ENCODE measurements at regions not wholly inside any gene's neighbourhood (a gene's known extent, or its start where the extent isn't known, plus 50 kb on each side); places are given as distances from the start of the nearest gene placed in this dataset.

GRCh38 chr11:92642177-92642931 is 327.1 kb upstream of the MTNR1B start:
- Mint-ChIP-seq H3K9me3 (no peaks in the 10 kb centered on the region), H3K27me3 (ENCODE audit: insufficient read depth, low read depth, poor library complexity) (no peaks in the 10 kb centered on the region), H3K27ac (no peak overlapping the region), H3K36me3 (ENCODE audit: low read depth) (no peaks in the 10 kb centered on the region), H3K4me1 (no peaks in the 10 kb centered on the region), H3K4me3 (no peak overlapping the region)
- peaks cover 1% of the 10 kb centered on the region; the same call in 1 of the 2 replicates for H4K20me1 ChIP-seq (replicated peaks; ENCODE audit: insufficient read depth)
- no peaks in the 10 kb centered on the region for H3K4me1 ChIP-seq (ENCODE audit: insufficient read depth)
- H3K36me3 ChIP-seq (ENCODE audit: insufficient read depth): no peaks in the 10 kb centered on the region
- H3K27me3 ChIP-seq (ENCODE audit: insufficient read depth): no peaks in the 10 kb centered on the region
- no peak overlapping the region for H2AFZ ChIP-seq
- no peaks in the 10 kb centered on the region for H3F3A ChIP-seq (replicated peaks; ENCODE audit: low read depth)
- peaks cover 13% of the 10 kb centered on the region for H3K9me2 ChIP-seq (ENCODE audit: insufficient read depth)
- no peak overlapping the region for H3K27ac ChIP-seq (ENCODE audit: low read depth)
- H3K79me2 ChIP-seq (replicated peaks; ENCODE audit: insufficient read depth): no peaks in the 10 kb centered on the region
- no peak for TF ChIP-seq STAT1 (IDR thresholded peaks at IDR 0.05; ENCODE audit: unreplicated experiment)
- TF ChIP-seq ZNF331 (CRISPR knock-in tag; IDR thresholded peaks at IDR 0.05; ENCODE audit: low read depth): no peak
- no peak for TF ChIP-seq POLR2AphosphoS5 (IDR thresholded peaks at IDR 0.05; ENCODE audit: low read depth)
- TF ChIP-seq ZNF114 (CRISPR knock-in tag; IDR thresholded peaks at IDR 0.05): no peak
- TF ChIP-seq, protein P1, sequence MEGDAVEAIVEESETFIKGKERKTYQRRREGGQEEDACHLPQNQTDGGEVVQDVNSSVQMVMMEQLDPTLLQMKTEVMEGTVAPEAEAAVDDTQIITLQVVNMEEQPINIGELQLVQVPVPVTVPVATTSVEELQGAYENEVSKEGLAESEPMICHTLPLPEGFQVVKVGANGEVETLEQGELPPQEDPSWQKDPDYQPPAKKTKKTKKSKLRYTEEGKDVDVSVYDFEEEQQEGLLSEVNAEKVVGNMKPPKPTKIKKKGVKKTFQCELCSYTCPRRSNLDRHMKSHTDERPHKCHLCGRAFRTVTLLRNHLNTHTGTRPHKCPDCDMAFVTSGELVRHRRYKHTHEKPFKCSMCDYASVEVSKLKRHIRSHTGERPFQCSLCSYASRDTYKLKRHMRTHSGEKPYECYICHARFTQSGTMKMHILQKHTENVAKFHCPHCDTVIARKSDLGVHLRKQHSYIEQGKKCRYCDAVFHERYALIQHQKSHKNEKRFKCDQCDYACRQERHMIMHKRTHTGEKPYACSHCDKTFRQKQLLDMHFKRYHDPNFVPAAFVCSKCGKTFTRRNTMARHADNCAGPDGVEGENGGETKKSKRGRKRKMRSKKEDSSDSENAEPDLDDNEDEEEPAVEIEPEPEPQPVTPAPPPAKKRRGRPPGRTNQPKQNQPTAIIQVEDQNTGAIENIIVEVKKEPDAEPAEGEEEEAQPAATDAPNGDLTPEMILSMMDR (conservative IDR thresholded peaks at IDR 0.05; ENCODE audit: low read depth in 2 of 2): no peak
- TF ChIP-seq, protein P2, sequence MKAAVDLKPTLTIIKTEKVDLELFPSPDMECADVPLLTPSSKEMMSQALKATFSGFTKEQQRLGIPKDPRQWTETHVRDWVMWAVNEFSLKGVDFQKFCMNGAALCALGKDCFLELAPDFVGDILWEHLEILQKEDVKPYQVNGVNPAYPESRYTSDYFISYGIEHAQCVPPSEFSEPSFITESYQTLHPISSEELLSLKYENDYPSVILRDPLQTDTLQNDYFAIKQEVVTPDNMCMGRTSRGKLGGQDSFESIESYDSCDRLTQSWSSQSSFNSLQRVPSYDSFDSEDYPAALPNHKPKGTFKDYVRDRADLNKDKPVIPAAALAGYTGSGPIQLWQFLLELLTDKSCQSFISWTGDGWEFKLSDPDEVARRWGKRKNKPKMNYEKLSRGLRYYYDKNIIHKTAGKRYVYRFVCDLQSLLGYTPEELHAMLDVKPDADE (IDR thresholded peaks at IDR 0.05): no peak
- TF ChIP-seq JUNB (IDR thresholded peaks at IDR 0.05; ENCODE audit: unreplicated experiment): no peak
- TF ChIP-seq, protein P3, sequence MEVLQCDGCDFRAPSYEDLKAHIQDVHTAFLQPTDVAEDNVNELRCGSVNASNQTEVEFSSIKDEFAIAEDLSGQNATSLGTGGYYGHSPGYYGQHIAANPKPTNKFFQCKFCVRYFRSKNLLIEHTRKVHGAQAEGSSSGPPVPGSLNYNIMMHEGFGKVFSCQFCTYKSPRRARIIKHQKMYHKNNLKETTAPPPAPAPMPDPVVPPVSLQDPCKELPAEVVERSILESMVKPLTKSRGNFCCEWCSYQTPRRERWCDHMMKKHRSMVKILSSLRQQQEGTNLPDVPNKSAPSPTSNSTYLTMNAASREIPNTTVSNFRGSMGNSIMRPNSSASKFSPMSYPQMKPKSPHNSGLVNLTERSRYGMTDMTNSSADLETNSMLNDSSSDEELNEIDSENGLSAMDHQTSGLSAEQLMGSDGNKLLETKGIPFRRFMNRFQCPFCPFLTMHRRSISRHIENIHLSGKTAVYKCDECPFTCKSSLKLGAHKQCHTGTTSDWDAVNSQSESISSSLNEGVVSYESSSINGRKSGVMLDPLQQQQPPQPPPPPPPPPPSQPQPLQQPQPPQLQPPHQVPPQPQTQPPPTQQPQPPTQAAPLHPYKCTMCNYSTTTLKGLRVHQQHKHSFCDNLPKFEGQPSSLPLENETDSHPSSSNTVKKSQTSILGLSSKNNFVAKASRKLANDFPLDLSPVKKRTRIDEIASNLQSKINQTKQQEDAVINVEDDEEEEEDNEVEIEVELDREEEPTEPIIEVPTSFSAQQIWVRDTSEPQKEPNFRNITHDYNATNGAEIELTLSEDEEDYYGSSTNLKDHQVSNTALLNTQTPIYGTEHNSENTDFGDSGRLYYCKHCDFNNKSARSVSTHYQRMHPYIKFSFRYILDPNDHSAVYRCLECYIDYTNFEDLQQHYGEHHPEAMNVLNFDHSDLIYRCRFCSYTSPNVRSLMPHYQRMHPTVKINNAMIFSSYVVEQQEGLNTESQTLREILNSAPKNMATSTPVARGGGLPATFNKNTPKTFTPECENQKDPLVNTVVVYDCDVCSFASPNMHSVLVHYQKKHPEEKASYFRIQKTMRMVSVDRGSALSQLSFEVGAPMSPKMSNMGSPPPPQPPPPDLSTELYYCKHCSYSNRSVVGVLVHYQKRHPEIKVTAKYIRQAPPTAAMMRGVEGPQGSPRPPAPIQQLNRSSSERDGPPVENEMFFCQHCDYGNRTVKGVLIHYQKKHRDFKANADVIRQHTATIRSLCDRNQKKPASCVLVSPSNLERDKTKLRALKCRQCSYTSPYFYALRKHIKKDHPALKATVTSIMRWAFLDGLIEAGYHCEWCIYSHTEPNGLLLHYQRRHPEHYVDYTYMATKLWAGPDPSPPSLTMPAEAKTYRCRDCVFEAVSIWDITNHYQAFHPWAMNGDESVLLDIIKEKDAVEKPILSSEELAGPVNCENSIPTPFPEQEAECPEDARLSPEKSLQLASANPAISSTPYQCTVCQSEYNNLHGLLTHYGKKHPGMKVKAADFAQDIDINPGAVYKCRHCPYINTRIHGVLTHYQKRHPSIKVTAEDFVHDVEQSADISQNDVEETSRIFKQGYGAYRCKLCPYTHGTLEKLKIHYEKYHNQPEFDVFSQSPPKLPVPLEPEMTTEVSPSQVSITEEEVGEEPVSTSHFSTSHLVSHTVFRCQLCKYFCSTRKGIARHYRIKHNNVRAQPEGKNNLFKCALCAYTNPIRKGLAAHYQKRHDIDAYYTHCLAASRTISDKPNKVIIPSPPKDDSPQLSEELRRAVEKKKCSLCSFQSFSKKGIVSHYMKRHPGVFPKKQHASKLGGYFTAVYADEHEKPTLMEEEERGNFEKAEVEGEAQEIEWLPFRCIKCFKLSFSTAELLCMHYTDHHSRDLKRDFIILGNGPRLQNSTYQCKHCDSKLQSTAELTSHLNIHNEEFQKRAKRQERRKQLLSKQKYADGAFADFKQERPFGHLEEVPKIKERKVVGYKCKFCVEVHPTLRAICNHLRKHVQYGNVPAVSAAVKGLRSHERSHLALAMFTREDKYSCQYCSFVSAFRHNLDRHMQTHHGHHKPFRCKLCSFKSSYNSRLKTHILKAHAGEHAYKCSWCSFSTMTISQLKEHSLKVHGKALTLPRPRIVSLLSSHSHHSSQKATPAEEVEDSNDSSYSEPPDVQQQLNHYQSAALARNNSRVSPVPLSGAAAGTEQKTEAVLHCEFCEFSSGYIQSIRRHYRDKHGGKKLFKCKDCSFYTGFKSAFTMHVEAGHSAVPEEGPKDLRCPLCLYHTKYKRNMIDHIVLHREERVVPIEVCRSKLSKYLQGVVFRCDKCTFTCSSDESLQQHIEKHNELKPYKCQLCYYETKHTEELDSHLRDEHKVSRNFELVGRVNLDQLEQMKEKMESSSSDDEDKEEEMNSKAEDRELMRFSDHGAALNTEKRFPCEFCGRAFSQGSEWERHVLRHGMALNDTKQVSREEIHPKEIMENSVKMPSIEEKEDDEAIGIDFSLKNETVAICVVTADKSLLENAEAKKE (CRISPR knock-in tag; IDR thresholded peaks at IDR 0.05): no peak
- TF ChIP-seq, protein P4, sequence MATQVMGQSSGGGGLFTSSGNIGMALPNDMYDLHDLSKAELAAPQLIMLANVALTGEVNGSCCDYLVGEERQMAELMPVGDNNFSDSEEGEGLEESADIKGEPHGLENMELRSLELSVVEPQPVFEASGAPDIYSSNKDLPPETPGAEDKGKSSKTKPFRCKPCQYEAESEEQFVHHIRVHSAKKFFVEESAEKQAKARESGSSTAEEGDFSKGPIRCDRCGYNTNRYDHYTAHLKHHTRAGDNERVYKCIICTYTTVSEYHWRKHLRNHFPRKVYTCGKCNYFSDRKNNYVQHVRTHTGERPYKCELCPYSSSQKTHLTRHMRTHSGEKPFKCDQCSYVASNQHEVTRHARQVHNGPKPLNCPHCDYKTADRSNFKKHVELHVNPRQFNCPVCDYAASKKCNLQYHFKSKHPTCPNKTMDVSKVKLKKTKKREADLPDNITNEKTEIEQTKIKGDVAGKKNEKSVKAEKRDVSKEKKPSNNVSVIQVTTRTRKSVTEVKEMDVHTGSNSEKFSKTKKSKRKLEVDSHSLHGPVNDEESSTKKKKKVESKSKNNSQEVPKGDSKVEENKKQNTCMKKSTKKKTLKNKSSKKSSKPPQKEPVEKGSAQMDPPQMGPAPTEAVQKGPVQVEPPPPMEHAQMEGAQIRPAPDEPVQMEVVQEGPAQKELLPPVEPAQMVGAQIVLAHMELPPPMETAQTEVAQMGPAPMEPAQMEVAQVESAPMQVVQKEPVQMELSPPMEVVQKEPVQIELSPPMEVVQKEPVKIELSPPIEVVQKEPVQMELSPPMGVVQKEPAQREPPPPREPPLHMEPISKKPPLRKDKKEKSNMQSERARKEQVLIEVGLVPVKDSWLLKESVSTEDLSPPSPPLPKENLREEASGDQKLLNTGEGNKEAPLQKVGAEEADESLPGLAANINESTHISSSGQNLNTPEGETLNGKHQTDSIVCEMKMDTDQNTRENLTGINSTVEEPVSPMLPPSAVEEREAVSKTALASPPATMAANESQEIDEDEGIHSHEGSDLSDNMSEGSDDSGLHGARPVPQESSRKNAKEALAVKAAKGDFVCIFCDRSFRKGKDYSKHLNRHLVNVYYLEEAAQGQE (IDR thresholded peaks at IDR 0.05; ENCODE audit: unreplicated experiment): no peak
- no peak for TF ChIP-seq CREB1 (CRISPR knock-in tag; IDR thresholded peaks at IDR 0.05; ENCODE audit: low read depth)
- TF ChIP-seq EZH2phosphoT487 (IDR thresholded peaks at IDR 0.05; ENCODE audit: unreplicated experiment): no peak
- TF ChIP-seq NANOG (IDR thresholded peaks at IDR 0.05; ENCODE audit: borderline replicate concordance): no peak
- TF ChIP-seq EZH2 (IDR thresholded peaks at IDR 0.05; ENCODE audit: low read depth, unreplicated experiment): no peak
- H3K4me3 ChIP-seq: no peak overlapping the region
- H3K4me2 ChIP-seq: no peak overlapping the region
- ATAC-seq: no peak
- no peak for DNase-seq (ENCODE audit: low spot score)

Data from GM23338 (cell line).